ENCODE measurements at regions not wholly inside any gene's neighbourhood (a gene's known extent, or its start where the extent isn't known, plus 50 kb on each side); places are given as distances from the start of the nearest gene placed in this dataset.
A peak's percentile ranks its signal among the peaks of the same experiment; 100 is the strongest.

DNA sequence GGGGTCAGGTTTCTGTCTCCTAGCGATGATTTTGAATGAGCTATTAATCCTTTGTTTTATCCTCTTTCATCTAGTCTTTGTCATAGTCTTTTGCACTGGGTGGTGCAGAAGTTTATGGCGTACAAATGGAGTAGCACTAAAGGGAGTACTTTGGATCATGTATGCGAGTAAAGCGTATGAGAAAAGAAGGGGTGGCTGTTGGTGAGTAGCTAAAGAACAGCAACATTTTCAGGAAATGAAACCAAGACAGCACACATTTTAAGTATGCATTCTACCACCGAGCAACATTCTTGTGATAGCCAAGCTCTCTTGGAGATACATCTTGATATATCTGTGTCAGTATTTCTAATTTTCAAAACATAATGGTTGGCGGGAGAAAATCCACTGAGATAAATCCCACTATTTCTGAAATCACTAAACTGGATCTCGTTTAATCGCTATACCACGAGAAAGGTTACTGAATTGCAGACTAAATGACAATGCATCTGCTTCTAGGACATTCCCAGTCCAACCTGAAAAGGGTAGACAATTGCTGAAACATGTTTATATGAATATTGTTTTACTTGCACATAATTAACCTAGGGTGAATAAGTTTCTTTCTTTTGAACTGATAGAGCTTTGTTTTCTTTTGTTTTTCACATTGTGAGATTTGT, 196.1 kb downstream of the TRIM27 start:
- H3K4me1 ChIP-seq (ENCODE audit: control insufficient read depth in 1 of 2, insufficient read depth in 2 of 2, low read length in 2 of 2), result peaks cover 0 to 6% of the 10 kb centered on the region in 2 donors
- no peak overlapping the region for H3K27ac ChIP-seq (ENCODE audit: low read length)
- peaks cover 0 to 10% of the 10 kb centered on the region in 2 donors for H3K9me3 ChIP-seq (ENCODE audit: control insufficient read depth in 1 of 2, low read length in 2 of 2)
- H3K36me3 ChIP-seq (ENCODE audit: control insufficient read depth in 1 of 2, insufficient read depth in 2 of 2, low read length in 2 of 2), result no peaks in the 10 kb centered on the region
- H3K27me3 ChIP-seq (ENCODE audit: low read depth, low read length), result no peaks in the 10 kb centered on the region
- H3K4me3 ChIP-seq (ENCODE audit: low read depth in 1 of 2, low read length in 2 of 2), result no peak overlapping the region

DNA sequence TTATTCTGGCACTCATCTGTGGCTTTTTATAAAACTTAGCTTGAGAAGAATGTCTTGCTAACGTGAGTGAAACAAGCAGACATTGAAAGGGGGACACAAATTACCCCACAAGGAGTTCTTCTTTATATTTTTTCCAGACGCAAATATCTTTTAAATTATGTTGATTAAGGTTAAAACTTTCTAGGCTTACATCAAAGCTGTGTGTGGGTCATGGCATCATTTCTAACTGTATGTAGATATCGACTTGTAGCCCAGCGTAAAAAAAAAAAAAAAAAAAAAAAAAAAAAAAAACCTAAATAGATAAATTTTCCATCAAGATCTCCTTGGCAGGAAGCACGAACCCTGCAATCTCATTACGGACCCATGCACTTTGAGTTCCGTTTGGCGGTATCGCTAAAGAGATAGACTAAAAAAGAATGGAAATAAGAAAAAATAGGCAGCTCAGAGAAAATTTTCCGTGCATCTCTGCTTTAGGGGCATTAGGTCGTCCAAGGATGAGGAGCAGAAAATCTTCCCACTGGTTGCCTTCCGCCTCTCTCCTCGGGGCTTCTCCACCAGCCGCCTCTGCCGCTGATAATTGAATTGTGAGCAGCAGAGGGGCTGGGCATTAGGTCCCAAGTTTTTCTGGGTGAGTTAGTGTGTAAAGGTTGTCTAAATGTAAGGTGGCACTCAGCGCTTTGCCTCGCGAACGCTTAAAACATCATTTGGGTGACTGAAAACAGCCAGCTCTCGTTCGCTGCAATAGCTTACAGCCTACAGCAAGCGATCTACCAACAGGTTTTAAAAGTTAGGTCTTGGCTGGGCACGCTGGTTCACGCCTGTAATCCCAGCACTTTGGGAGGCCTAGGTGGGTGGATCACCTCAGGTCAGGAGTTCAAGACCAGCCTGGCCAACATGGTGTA, 194.0 kb downstream of the TRIM27 start:
- H3K4me3 ChIP-seq (ENCODE audit: low read depth in 1 of 2, low read length in 2 of 2), result peak overlapping the region; percentile 71 to 72
- peaks cover 0 to 9% of the 10 kb centered on the region in 2 donors for H3K4me1 ChIP-seq (ENCODE audit: control insufficient read depth in 1 of 2, insufficient read depth in 2 of 2, low read length in 2 of 2)
- no peaks in the 10 kb centered on the region for H3K36me3 ChIP-seq (ENCODE audit: control insufficient read depth in 1 of 2, insufficient read depth in 2 of 2, low read length in 2 of 2)
- peaks cover 0 to 14% of the 10 kb centered on the region in 2 donors for H3K9me3 ChIP-seq (ENCODE audit: control insufficient read depth in 1 of 2, low read length in 2 of 2)
- H3K27ac ChIP-seq (ENCODE audit: low read length), result no peak overlapping the region
- H3K27me3 ChIP-seq (ENCODE audit: low read depth, low read length), result peaks cover 9% of the 10 kb centered on the region

DNA sequence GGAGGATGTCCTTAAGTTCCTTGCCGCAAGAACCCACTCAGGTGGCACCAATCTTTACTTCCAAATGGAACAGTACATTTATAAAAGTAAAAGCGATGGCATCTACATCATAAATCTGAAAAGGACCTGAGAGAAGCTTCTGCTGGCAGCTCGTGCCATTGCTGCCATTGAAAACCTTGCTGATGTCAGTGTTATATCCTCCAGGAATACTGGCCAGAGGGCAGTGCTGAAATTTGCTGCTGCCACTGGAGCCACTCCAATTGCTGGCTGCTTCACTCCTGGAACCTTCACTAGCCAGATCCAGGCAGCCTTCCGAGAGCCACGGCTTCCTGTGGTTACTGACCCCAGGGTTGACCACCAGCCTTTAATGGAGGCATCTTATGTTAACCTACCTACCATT, 191.7 kb downstream of the TRIM27 start:
- Histone ChIP-seq H3K4me1 (ENCODE audit: control insufficient read depth in 1 of 2, insufficient read depth in 2 of 2, low read length in 2 of 2) (peaks cover 0 to 9% of the 10 kb centered on the region in 2 donors), H3K9me3 (ENCODE audit: control insufficient read depth in 1 of 2, low read length in 2 of 2) (peaks cover 0 to 16% of the 10 kb centered on the region in 2 donors), H3K27ac (ENCODE audit: low read length) (no peak overlapping the region), H3K27me3 (ENCODE audit: low read depth, low read length) (peaks cover 28% of the 10 kb centered on the region), H3K4me3 (ENCODE audit: low read depth in 1 of 2, low read length in 2 of 2) (no peak overlapping the region), H3K36me3 (ENCODE audit: control insufficient read depth in 1 of 2, insufficient read depth in 2 of 2, low read length in 2 of 2) (no peaks in the 10 kb centered on the region)

DNA sequence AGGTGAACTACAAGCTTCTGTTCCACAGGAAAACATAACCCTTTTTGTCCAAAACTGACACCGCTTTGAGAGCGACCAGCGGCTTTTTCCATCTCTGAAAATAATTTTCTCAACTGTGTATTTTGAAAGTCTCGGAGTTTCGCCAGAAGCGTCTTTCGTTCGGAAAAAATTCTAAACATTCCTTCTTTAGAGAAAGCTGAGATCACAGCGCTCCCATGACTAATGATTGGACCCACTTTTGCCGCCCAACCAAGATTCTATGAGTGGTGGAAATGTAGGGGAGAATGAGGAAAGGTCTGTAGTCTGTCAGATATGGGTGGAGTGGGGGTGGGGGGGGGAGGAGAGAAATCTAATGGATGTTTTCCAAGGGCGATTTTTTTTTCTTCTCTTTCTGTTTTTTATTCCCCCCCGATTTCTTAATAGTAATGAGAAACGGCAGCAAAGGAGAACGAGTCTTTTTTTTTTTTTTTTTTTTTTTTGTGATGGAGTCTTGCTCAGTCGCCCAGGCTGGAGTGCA, 189.3 kb downstream of the TRIM27 start:
- Histone ChIP-seq H3K4me1 (ENCODE audit: control insufficient read depth in 1 of 2, insufficient read depth in 2 of 2, low read length in 2 of 2) (peaks cover 0 to 3% of the 10 kb centered on the region in 2 donors), H3K9me3 (ENCODE audit: control insufficient read depth in 1 of 2, low read length in 2 of 2) (peaks cover 5 to 23% of the 10 kb centered on the region in 2 donors), H3K4me3 (ENCODE audit: low read depth in 1 of 2, low read length in 2 of 2) (no peak overlapping the region), H3K27me3 (ENCODE audit: low read depth, low read length) (peaks cover 42% of the 10 kb centered on the region), H3K36me3 (ENCODE audit: control insufficient read depth in 1 of 2, insufficient read depth in 2 of 2, low read length in 2 of 2) (no peaks in the 10 kb centered on the region), H3K27ac (ENCODE audit: low read length) (no peak overlapping the region)

DNA sequence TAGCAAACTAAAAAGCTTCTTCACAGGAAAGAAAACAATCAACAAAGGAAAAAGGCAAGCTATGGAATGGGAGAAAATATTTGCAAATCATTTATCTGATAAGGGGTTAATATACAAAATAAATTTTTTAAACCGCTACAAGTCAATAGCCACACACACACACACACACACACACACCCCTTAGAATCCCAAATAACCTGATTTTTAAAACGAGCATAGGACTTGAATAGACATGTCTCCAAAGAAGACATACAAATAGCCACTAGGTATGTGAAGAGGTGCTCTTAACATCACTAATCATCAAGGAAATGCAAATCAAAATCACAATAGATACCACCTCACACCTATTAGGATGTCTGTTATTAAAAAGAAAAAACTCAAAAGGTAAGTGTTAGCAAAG, 187.7 kb downstream of the TRIM27 start:
- Histone ChIP-seq H3K27me3 (ENCODE audit: low read depth, low read length) (peaks cover 42% of the 10 kb centered on the region), H3K27ac (ENCODE audit: low read length) (no peak overlapping the region), H3K4me1 (ENCODE audit: control insufficient read depth in 1 of 2, insufficient read depth in 2 of 2, low read length in 2 of 2) (peaks cover 0 to 3% of the 10 kb centered on the region in 2 donors)

DNA sequence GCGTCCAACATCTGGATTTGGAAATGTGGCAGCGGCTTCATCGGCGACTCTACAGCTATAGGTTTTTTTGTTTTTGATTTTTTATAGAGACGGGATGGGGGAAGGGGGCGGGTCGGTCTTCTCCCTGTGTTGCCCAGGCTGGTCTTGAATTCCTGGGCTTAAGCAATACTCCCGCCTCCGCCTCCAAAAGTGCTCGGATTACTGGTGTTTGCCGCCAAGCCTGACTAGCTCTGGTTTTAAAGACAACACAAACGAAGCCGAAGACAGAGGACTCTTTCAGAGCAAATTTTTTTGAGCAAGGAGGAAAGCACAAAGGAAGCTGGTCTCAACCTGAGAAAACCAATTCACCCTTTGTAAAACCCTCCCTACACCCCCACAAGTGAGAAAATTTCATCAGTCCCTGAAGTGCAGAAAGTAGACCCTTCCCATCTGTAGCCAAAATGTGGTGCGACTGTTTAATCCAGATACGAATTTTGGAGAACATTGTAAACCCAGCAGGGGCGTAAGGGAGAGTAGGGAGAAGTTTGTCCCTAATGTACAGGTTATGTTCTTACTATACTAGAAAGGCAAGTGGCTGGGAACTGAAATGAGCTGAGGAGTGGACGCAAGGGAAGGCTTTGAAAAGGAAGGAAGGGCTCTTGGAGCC, 185.9 kb downstream of the TRIM27 start:
- Histone ChIP-seq H3K36me3 (ENCODE audit: control insufficient read depth in 1 of 2, insufficient read depth in 2 of 2, low read length in 2 of 2) (no peaks in the 10 kb centered on the region), H3K27me3 (ENCODE audit: low read depth, low read length) (peaks cover 42% of the 10 kb centered on the region), H3K9me3 (ENCODE audit: control insufficient read depth in 1 of 2, low read length in 2 of 2) (peaks cover 5 to 13% of the 10 kb centered on the region in 2 donors)

More for the DNA sequence above, 187.7 kb downstream of the TRIM27 start:
- Histone ChIP-seq H3K9me3 (ENCODE audit: control insufficient read depth in 1 of 2, low read length in 2 of 2) (peaks cover 5 to 18% of the 10 kb centered on the region in 2 donors), H3K4me3 (ENCODE audit: low read depth in 1 of 2, low read length in 2 of 2) (no peak overlapping the region), H3K36me3 (ENCODE audit: control insufficient read depth in 1 of 2, insufficient read depth in 2 of 2, low read length in 2 of 2) (no peaks in the 10 kb centered on the region)

DNA sequence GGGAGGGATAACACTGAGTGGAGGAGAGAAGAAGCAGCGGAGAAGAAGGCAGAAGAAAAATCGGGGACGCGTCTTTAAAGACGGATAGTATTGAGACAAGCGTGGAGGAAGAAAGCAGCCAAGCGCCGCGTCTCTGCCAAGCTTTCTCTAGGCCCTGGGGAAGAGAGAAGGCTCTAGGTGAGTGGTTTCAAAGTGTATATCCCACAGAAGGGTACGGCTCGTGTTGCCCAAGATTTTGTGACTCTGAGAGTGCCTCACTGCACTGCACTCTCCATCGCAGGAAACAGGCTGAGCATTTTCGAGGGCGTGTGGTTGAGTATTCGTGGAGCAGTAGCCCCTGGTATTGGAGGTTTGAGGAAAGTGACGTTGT, 185.4 kb downstream of the TRIM27 start:
- peaks cover 0 to 3% of the 10 kb centered on the region in 2 donors for H3K4me1 ChIP-seq (ENCODE audit: control insufficient read depth in 1 of 2, insufficient read depth in 2 of 2, low read length in 2 of 2)
- no peak overlapping the region for H3K27ac ChIP-seq (ENCODE audit: low read length)
- no peaks in the 10 kb centered on the region for H3K36me3 ChIP-seq (ENCODE audit: control insufficient read depth in 1 of 2, insufficient read depth in 2 of 2, low read length in 2 of 2)
- peaks cover 38% of the 10 kb centered on the region for H3K27me3 ChIP-seq (ENCODE audit: low read depth, low read length)
- no peak overlapping the region for H3K4me3 ChIP-seq (ENCODE audit: low read depth in 1 of 2, low read length in 2 of 2)
- H3K9me3 ChIP-seq (ENCODE audit: control insufficient read depth in 1 of 2, low read length in 2 of 2), result peaks cover 5 to 12% of the 10 kb centered on the region in 2 donors

More for the DNA sequence above, 185.9 kb downstream of the TRIM27 start:
- Histone ChIP-seq H3K27ac (ENCODE audit: low read length) (no peak overlapping the region), H3K4me1 (ENCODE audit: control insufficient read depth in 1 of 2, insufficient read depth in 2 of 2, low read length in 2 of 2) (peaks cover 0 to 3% of the 10 kb centered on the region in 2 donors), H3K4me3 (ENCODE audit: low read depth in 1 of 2, low read length in 2 of 2) (no peak overlapping the region)

DNA sequence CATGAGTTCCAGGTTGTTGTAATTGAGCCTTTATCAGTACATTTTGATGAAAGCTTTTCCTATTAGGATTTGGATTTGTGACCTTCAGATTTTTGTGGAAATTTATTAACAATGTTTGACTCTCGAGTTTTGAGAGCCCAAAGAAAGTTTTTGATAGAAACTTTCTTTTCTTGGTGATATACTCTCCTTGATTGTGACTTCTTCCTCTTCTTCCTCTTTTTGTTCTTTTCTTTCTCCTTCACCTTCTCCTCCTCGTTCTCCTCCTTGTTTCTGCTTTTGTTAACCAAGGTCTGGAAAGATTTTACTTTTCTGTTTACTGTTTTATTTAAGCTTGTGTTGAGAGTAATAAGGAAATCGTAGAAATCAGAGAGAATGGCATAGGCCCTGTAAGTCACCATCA, 182.4 kb downstream of the TRIM27 start:
- Histone ChIP-seq H3K36me3 (ENCODE audit: control insufficient read depth in 1 of 2, insufficient read depth in 2 of 2, low read length in 2 of 2) (no peaks in the 10 kb centered on the region), H3K27ac (ENCODE audit: low read length) (no peak overlapping the region), H3K9me3 (ENCODE audit: control insufficient read depth in 1 of 2, low read length in 2 of 2) (peaks cover 5 to 6% of the 10 kb centered on the region in 2 donors), H3K4me1 (ENCODE audit: control insufficient read depth in 1 of 2, insufficient read depth in 2 of 2, low read length in 2 of 2) (no peaks in the 10 kb centered on the region), H3K27me3 (ENCODE audit: low read depth, low read length) (peaks cover 19% of the 10 kb centered on the region), H3K4me3 (ENCODE audit: low read depth in 1 of 2, low read length in 2 of 2) (no peak overlapping the region)

DNA sequence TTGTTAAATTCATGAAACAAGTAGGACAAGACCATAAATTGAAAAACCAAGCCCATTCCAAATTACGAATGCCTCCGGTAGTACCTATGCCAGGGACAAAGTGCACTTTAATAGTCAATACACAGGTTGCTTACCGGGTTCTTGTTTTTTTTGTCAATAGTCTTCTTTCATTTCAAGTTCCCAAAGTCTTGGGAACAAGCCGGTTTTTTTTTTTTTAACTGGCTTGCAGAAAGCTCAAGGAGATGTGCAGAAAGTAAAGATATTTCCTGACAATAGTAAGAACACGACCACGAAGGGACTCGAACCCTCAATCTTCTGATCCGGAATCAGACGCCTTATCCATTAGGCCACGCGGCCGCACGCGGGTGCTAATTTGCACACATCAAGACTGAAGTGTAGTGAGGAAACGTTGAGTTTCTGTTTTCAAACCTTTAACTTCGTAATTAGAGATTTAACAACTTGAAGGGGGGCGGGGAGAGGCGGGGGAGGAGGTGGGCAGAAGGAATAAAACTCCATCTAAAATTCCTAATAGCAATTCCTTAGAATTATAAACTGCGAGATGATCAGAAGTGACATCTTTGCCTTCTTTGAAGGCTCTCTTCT, 181.0 kb downstream of the TRIM27 start:
- no peak overlapping the region for H3K27ac ChIP-seq (ENCODE audit: low read length)
- H3K27me3 ChIP-seq (ENCODE audit: low read depth, low read length), result peaks cover 8% of the 10 kb centered on the region
- no peaks in the 10 kb centered on the region for H3K4me1 ChIP-seq (ENCODE audit: control insufficient read depth in 1 of 2, insufficient read depth in 2 of 2, low read length in 2 of 2)

DNA sequence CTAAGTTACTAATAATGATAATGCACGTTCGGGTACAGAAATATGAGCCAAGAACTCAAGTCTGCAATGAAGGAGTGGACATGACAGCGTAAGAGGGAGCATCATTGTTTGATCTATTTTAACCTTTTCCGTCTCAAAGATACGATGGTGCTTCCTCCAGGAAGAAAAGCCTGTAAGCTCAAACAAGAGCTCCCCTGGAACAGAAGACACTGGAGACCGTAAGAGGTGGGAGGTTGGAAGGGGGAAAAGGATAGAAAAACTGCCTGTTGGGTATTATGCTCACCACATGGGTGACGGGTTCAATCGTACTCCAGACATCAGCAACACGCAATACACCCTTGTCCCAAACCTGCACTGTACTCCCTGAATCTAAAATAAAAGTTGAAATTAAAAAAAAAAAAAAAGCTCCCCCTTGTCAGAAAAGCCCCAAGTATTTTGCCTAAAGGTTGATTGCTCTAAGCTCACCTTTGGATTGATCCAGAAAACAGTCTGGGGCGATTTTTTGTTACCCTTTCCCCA, 180.5 kb downstream of the TRIM27 start:
- Histone ChIP-seq H3K4me1 (ENCODE audit: control insufficient read depth in 1 of 2, insufficient read depth in 2 of 2, low read length in 2 of 2) (no peaks in the 10 kb centered on the region), H3K27ac (ENCODE audit: low read length) (no peak overlapping the region), H3K9me3 (ENCODE audit: control insufficient read depth in 1 of 2, low read length in 2 of 2) (peaks cover 0 to 3% of the 10 kb centered on the region in 2 donors), H3K27me3 (ENCODE audit: low read depth, low read length) (peaks cover 2% of the 10 kb centered on the region), H3K4me3 (ENCODE audit: low read depth in 1 of 2, low read length in 2 of 2) (no peak overlapping the region), H3K36me3 (ENCODE audit: control insufficient read depth in 1 of 2, insufficient read depth in 2 of 2, low read length in 2 of 2) (no peaks in the 10 kb centered on the region)

More for the DNA sequence above, 181.0 kb downstream of the TRIM27 start:
- Histone ChIP-seq H3K36me3 (ENCODE audit: control insufficient read depth in 1 of 2, insufficient read depth in 2 of 2, low read length in 2 of 2) (no peaks in the 10 kb centered on the region), H3K9me3 (ENCODE audit: control insufficient read depth in 1 of 2, low read length in 2 of 2) (peaks cover 4 to 5% of the 10 kb centered on the region in 2 donors), H3K4me3 (ENCODE audit: low read depth in 1 of 2, low read length in 2 of 2) (no peak overlapping the region)
